ENCODE measurements at regions not wholly inside any gene's neighbourhood (a gene's known extent, or its start where the extent isn't known, plus 50 kb on each side); places are given as distances from the start of the nearest gene placed in this dataset.

GRCh38 chr9:131805803-131806202, 65.9 kb upstream of the RAPGEF1 start:
- TF ChIP-seq CTCF (IDR thresholded peaks at IDR 0.05; ENCODE audit: poor library complexity, severe bottlenecking) (no peak), TAF1 (IDR thresholded peaks at IDR 0.05; ENCODE audit: low read depth) (no peak), RAD21 (conservative IDR thresholded peaks at IDR 0.05) (no peak), MXI1 (conservative IDR thresholded peaks at IDR 0.05; ENCODE audit: poor library complexity, severe bottlenecking) (no peak), POLR2AphosphoS5 (IDR thresholded peaks at IDR 0.05) (no peak), EP300 (conservative IDR thresholded peaks at IDR 0.05; ENCODE audit: poor library complexity, severe bottlenecking) (no peak)

All from neural cell (in vitro differentiated cells).